Gastroesophageal sphincter (tissue), 4 donors: ENCODE measurements at regions not wholly inside any gene's neighbourhood (a gene's known extent, or its start where the extent isn't known, plus 50 kb on each side); places are given as distances from the start of the nearest gene placed in this dataset.

Source experiments
- ATAC-seq: fragments of 150-250 bp; one replicate; pipeline ENCODE4 v1.9.1; 2016; ENCODE audit warnings: mild to moderate bottlenecking, moderate library complexity
- H3K27ac ChIP-seq, 4 donors: fragments of 200-600 bp; sonication (generic) in 3 of 4; 1 replicate in 3 of 4; 2 replicates in 1 of 4; pipeline ENCODE4 v1.5.1; 2016 to 2019
- H3K27me3 ChIP-seq: fragments of 200-600 bp; sonication (generic); one replicate; pipeline ENCODE4 v1.5.1; 2019
- H3K36me3 ChIP-seq, 2 donors: fragments of 200-600 bp; sonication (generic); one replicate each; pipeline ENCODE4 v1.5.1; 2019; ENCODE audit warnings: control low read depth in 1 of 2
- H3K4me1 ChIP-seq, 3 donors: fragments of 200-600 bp; sonication (generic); 1 replicate in 2 of 3; 2 replicates in 1 of 3; pipeline ENCODE4 v1.5.1; 2016 to 2019; ENCODE audit warnings: control low read depth in 2 of 3
- H3K4me3 ChIP-seq, 2 donors: fragments of 200-600 bp; sonication (generic); one replicate each; pipeline ENCODE4 v1.5.1; 2019; ENCODE audit warnings: mild to moderate bottlenecking in 1 of 2, moderate library complexity in 1 of 2
- H3K9me3 ChIP-seq, 3 donors: fragments of 200-600 bp; sonication (generic); one replicate each; pipeline ENCODE4 v1.5.1; 2017 to 2019; ENCODE audit warnings: control low read depth in 2 of 3
- EP300 ChIP-seq: sonication (generic); formaldehyde crosslinking; IDR thresholded peaks from one replicate; pipeline ENCODE4 v1.6.1; 2017; ENCODE audit warnings: antibody characterized with exemption, mild to moderate bottlenecking
- POLR2A ChIP-seq, 2 donors: fragments of 450-650 bp; IDR thresholded peaks; one replicate each; pipeline ENCODE4 v1.6.1; 2017; ENCODE audit warnings: antibody characterized with exemption in 2 of 2, mild to moderate bottlenecking in 2 of 2, moderate library complexity in 1 of 2
- POLR2AphosphoS5 ChIP-seq: sonication (generic); formaldehyde crosslinking; IDR thresholded peaks from one replicate; pipeline ENCODE4 v1.6.1; 2017; ENCODE audit warnings: antibody characterized with exemption
- WGBS, 2 donors: methylation state at CpG; one replicate each; pipeline ENCODE4 v1.1.5; 2018; ENCODE audit warnings: low coverage in 1 of 2; 5-methylcytosine and 5-hydroxymethylcytosine counted together
- TF ChIP-seq, protein P1 (sequence below), 4 experiments: fragments of 200-600 bp in 2 of 4; fragments of 450-650 bp in 2 of 4; sonication (generic) in 1 of 4; IDR thresholded peaks; one replicate each; pipeline ENCODE4 v1.5.1; 2017 to 2019; ENCODE audit warnings: antibody characterized with exemption in 4 of 4, mild to moderate bottlenecking in 2 of 4, moderate library complexity in 2 of 4

GRCh38 chr3:110956081-110956480, 115.5 kb upstream of the NECTIN3 start:
- TF ChIP-seq POLR2A (IDR thresholded peaks at IDR 0.05) = no peak
- no peak for TF ChIP-seq EP300
- TF ChIP-seq POLR2AphosphoS5 = no peak
- TF ChIP-seq, protein P1, sequence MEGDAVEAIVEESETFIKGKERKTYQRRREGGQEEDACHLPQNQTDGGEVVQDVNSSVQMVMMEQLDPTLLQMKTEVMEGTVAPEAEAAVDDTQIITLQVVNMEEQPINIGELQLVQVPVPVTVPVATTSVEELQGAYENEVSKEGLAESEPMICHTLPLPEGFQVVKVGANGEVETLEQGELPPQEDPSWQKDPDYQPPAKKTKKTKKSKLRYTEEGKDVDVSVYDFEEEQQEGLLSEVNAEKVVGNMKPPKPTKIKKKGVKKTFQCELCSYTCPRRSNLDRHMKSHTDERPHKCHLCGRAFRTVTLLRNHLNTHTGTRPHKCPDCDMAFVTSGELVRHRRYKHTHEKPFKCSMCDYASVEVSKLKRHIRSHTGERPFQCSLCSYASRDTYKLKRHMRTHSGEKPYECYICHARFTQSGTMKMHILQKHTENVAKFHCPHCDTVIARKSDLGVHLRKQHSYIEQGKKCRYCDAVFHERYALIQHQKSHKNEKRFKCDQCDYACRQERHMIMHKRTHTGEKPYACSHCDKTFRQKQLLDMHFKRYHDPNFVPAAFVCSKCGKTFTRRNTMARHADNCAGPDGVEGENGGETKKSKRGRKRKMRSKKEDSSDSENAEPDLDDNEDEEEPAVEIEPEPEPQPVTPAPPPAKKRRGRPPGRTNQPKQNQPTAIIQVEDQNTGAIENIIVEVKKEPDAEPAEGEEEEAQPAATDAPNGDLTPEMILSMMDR (IDR thresholded peaks at IDR 0.05) = no peak
- Histone ChIP-seq H3K27ac (no peak overlapping the region), H3K36me3 (no peaks in the 10 kb centered on the region), H3K27me3 (no peaks in the 10 kb centered on the region), H3K4me3 (no peak overlapping the region), H3K4me1 (no peaks in the 10 kb centered on the region), H3K9me3 (peaks cover 0 to 5% (median 0%) of the 10 kb centered on the region in 3 donors)
- 82 to 96% methylated on average over 3 of the region's 3 CpGs for WGBS, 2 donors
- no peak for ATAC-seq

DNA sequence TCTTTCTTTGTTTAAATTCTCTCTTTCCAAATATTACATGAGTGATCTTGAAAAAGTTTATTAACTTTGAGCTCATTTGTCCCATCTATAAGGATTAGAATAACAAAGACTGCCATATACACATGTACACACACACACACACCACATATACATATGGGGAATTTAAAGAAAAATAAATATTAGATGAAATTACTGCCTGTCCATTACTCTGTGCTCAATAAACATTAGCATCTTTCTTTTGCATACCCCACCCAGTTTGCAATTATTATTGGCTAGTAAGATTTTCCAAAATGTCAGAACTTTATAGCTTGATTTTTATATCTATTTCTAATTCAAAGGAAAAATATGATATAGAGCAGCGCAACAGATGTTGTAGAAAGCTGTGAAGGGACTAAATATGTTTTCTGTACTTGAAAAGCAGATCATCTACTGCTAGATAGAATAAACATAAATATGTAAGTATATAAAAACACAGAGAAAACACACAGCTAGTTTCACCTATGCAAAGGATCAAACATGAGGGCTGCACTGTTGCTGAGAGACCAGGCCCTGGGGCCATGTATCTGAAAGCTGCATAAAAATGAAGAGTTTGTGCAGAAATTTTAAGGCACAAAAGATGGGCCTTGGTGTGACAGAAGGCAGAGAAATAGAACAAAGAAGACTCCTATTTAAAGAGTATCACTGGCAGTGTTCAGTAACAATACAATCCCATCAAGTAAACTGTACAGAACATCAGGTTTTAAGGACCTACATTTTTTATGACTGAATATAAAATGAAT, 114.2 kb upstream of the NECTIN3 start:
- H3K4me3 ChIP-seq = no peak overlapping the region
- 95 to 100% methylated on average over 1 of the region's 1 CpG for WGBS, 2 donors
- H3K36me3 ChIP-seq = no peaks in the 10 kb centered on the region
- H3K27ac ChIP-seq = no peak overlapping the region
- TF ChIP-seq POLR2A (IDR thresholded peaks at IDR 0.05) (no peak), EP300 (no peak), POLR2AphosphoS5 (no peak)
- TF ChIP-seq, protein P1 (IDR thresholded peaks at IDR 0.05) = no peak
- ATAC-seq = no peak
- H3K4me1 ChIP-seq = no peaks in the 10 kb centered on the region
- no peaks in the 10 kb centered on the region for H3K27me3 ChIP-seq
- no peaks in the 10 kb centered on the region for H3K9me3 ChIP-seq

GRCh38 chr3:110958313-110959147, 113.1 kb upstream of the NECTIN3 start:
- no peak overlapping the region for H3K27ac ChIP-seq
- H3K27me3 ChIP-seq = no peaks in the 10 kb centered on the region
- H3K9me3 ChIP-seq = no peaks in the 10 kb centered on the region
- 73 to 82% methylated on average over 5 to 7 of the region's 10 CpGs for WGBS, 2 donors
- no peak for ATAC-seq
- no peaks in the 10 kb centered on the region for H3K36me3 ChIP-seq
- no peaks in the 10 kb centered on the region for H3K4me1 ChIP-seq
- no peak overlapping the region for H3K4me3 ChIP-seq
- no peak for TF ChIP-seq EP300
- TF ChIP-seq POLR2AphosphoS5 = no peak

GRCh38 chr3:110965976-110966375, 105.6 kb upstream of the NECTIN3 start:
- TF ChIP-seq POLR2AphosphoS5 (no peak), POLR2A (IDR thresholded peaks at IDR 0.05) (no peak), EP300 (no peak)
- TF ChIP-seq, protein P1 (IDR thresholded peaks at IDR 0.05) = no peak
- H3K4me1 ChIP-seq = no peaks in the 10 kb centered on the region
- H3K27me3 ChIP-seq = no peaks in the 10 kb centered on the region
- no peak overlapping the region for H3K4me3 ChIP-seq
- no peak overlapping the region for H3K27ac ChIP-seq
- no peaks in the 10 kb centered on the region for H3K36me3 ChIP-seq
- H3K9me3 ChIP-seq = peaks cover 0 to 26% (median 0%) of the 10 kb centered on the region in 3 donors
- ATAC-seq = no peak
- WGBS, 2 donors = 94 to 96% methylated on average over 3 to 5 of the region's 5 CpGs

- TF ChIP-seq, protein P1 (IDR thresholded peaks at IDR 0.05) = no peak
- no peak for TF ChIP-seq EP300
- TF ChIP-seq POLR2A (IDR thresholded peaks at IDR 0.05) = no peak
- TF ChIP-seq POLR2AphosphoS5 = no peak
- H3K36me3 ChIP-seq = no peaks in the 10 kb centered on the region
- H3K27ac ChIP-seq = no peak overlapping the region
- 86 to 91% methylated on average over 2 to 3 of the region's 3 CpGs for WGBS, 2 donors
- no peak for ATAC-seq
- H3K27me3 ChIP-seq = no peaks in the 10 kb centered on the region
- H3K4me3 ChIP-seq = no peak overlapping the region
- no peaks in the 10 kb centered on the region for H3K4me1 ChIP-seq
- H3K9me3 ChIP-seq = peaks cover 0 to 26% (median 0%) of the 10 kb centered on the region in 3 donors
Observed at GRCh38 chr3:110966966-110967663, 104.5 kb upstream of the NECTIN3 start.
